ENCODE measurements at regions not wholly inside any gene's neighbourhood (a gene's known extent, or its start where the extent isn't known, plus 50 kb on each side); places are given as distances from the start of the nearest gene placed in this dataset.

GRCh38 chr10:23695825-23696420 lies 257.0 kb downstream of the OTUD1 start:
- H3K9me3 ChIP-seq (replicated peaks; ENCODE audit: control insufficient read depth, insufficient read depth, low read length): no peaks in the 10 kb centered on the region
- no peak overlapping the region for H2AFZ ChIP-seq (ENCODE audit: control insufficient read depth, low read depth, low read length)
- H3K9ac ChIP-seq (ENCODE audit: control insufficient read depth, insufficient read depth, low read length): no peak overlapping the region
- RAD21 ChIA-PET (ENCODE audit: unreplicated experiment): no interaction called here
- no TSS peak for BruUV-seq (replicated peaks)
- in situ Hi-C loops (cut with MboI): loop anchor here (5.0 kb wide), 1 partner anchor 379 kb away; no protein-coding TSS in a partner anchor
- no peak overlapping the region for H3K27ac ChIP-seq (ENCODE audit: control insufficient read depth, insufficient read depth)
- TF ChIP-seq CBX5 (IDR thresholded peaks at IDR 0.05; ENCODE audit: low read depth) (no peak), SUPT20H (IDR thresholded peaks at IDR 0.05; ENCODE audit: borderline replicate concordance, control insufficient read depth, low read depth, low read length) (no peak), ZBED1 (IDR thresholded peaks at IDR 0.05; ENCODE audit: borderline replicate concordance) (no peak), NR2F1 (conservative IDR thresholded peaks at IDR 0.05) (no peak), SMARCA5 (IDR thresholded peaks at IDR 0.05) (no peak), SPI1 (IDR thresholded peaks at IDR 0.05; ENCODE audit: borderline replicate concordance, insufficient read depth, low read depth, low read length) (no peak), USF1 (IDR thresholded peaks at IDR 0.05; ENCODE audit: borderline replicate concordance, extremely low read length, insufficient read depth, low read depth, low read length) (no peak), EZH2 (IDR thresholded peaks at IDR 0.05; ENCODE audit: borderline replicate concordance, control insufficient read depth, low read depth, low read length) (no peak), MEF2B (IDR thresholded peaks at IDR 0.05; ENCODE audit: partially characterized antibody, poor library complexity, severe bottlenecking) (no peak)
- H4K20me1 ChIP-seq (ENCODE audit: control insufficient read depth, insufficient read depth): no peaks in the 10 kb centered on the region
- SMC1A ChIA-PET (ENCODE audit: uncharacterized antibody, unreplicated experiment): no interaction called here
- CTCF ChIA-PET: no interaction called here
- FAIRE-seq: no peak
- no peak overlapping the region for H3K4me2 ChIP-seq (ENCODE audit: control insufficient read depth, insufficient read depth)
- 24% methylated on average over 35 of the region's 36 CpGs for WGBS (ENCODE audit: insufficient coverage, insufficient replicate concordance, low lambda C conversion rate, missing lambda C conversion rate)
- intact Hi-C loops (cut with micrococcal nuclease; ENCODE audit: unreplicated experiment): no loop called here
- H3K4me1 ChIP-seq (ENCODE audit: control insufficient read depth, insufficient read depth, low read length): no peaks in the 10 kb centered on the region
- no peak for DNase-seq (ENCODE audit: low read depth, low spot score)
- POLR2A ChIA-PET: no interaction called here
- no peaks in the 10 kb centered on the region for H3K36me3 ChIP-seq (ENCODE audit: control insufficient read depth in 2 of 2, insufficient read depth in 2 of 2, low read length in 1 of 2)
- no peaks in the 10 kb centered on the region for H3K79me2 ChIP-seq (ENCODE audit: control insufficient read depth, insufficient read depth, low read length)
- H3K27me3 ChIP-seq (replicated peaks in 1 of 2; ENCODE audit: control insufficient read depth in 2 of 2, insufficient read depth in 2 of 2, low read length in 1 of 2): peaks cover 4 to 7% of the 10 kb centered on the region in 2 experiments; a peak in 3 of 4 replicates
- no peak overlapping the region for H3K4me3 ChIP-seq
- no peak for ATAC-seq

Measured in GM12878 (cell line).